RWPE2 (cell line): ENCODE measurements at regions not wholly inside any gene's neighbourhood (a gene's known extent, or its start where the extent isn't known, plus 50 kb on each side); places are given as distances from the start of the nearest gene placed in this dataset.
A peak's percentile ranks its signal among the peaks of the same experiment; 100 is the strongest.
"Not testable (repeated sequence)": the region's sequence is repeated elsewhere in the genome, so short reads cannot be mapped to it uniquely, and the experiment has no call there.

Experiments used
- ATAC-seq: fragments of 200-7000 bp; cut with Tn5 transposase; 3 replicates; pipeline ENCODE4 v1.9.1; 2021; ENCODE audit warnings: low read depth
- DNase-seq: peaks from one replicate; pipeline ENCODE4 v3.0.0-alpha.2; 2020; ENCODE audit warnings: low spot score
- H3K27ac ChIP-seq: fragments of 450-650 bp; 2 replicates; pipeline ENCODE4 v1.5.1; 2017; ENCODE audit warnings: mild to moderate bottlenecking; ENCODE audit not compliant: poor library complexity, severe bottlenecking
- H3K27me3 ChIP-seq: fragments of 250-450 bp; sonication (Bioruptor Pico); 2 replicates; pipeline ENCODE4 v1.5.1; 2021; ENCODE audit warnings: mild to moderate bottlenecking, moderate library complexity; ENCODE audit not compliant: insufficient read depth, poor library complexity, severe bottlenecking
- H3K36me3 ChIP-seq: fragments of 250-450 bp; sonication (Bioruptor Pico); 2 replicates; pipeline ENCODE4 v1.5.1; 2020; ENCODE audit warnings: low read depth, mild to moderate bottlenecking, moderate library complexity
- H3K4me1 ChIP-seq: fragments of 250-450 bp; sonication (Bioruptor Pico); 2 replicates; pipeline ENCODE4 v1.5.1; 2021; ENCODE audit warnings: mild to moderate bottlenecking, moderate library complexity; ENCODE audit not compliant: insufficient read depth, poor library complexity, severe bottlenecking
- H3K4me3 ChIP-seq: fragments of 250-450 bp; sonication (Bioruptor Pico); 2 replicates; pipeline ENCODE4 v1.5.1; 2021; ENCODE audit warnings: mild to moderate bottlenecking, moderate library complexity; ENCODE audit not compliant: severe bottlenecking
- H3K9me3 ChIP-seq: fragments of 250-450 bp; sonication (Bioruptor Pico); 2 replicates; pipeline ENCODE4 v1.5.1; 2021; ENCODE audit warnings: mild to moderate bottlenecking, moderate library complexity; ENCODE audit not compliant: severe bottlenecking
- TF ChIP-seq, protein P1 (sequence below): fragments of 450-650 bp; IDR thresholded peaks from one replicate; pipeline ENCODE4 v1.5.1; 2017; ENCODE audit warnings: mild to moderate bottlenecking, moderate library complexity; ENCODE audit not compliant: poor library complexity, severe bottlenecking

DNA sequence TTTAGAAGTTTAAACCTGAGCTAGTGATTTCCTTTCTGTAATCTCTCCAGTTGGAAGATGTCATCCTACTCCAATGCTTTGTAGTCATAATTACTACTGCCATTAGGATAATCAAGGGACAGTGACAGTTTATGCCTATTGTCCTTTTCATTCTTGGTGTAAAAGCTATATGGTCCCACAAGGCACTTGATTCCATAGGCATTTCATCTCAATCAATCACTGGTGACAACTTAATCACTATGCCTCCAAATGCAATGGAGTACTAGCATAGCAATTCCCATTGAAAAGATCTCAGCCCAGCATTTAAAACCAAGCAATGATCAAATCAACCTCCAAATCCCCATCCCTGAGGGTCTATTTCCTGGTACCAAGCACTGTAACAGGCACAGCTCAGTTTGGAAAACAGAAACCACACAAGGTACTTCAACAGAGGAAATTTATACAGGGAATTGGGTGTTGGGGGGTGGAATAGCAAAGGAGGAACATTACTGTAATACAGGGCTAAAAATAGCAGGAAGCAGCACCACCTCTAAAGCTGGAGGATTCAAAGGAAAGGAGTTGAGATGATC is 51.0 kb downstream of the FHIP2A start:
- DNase-seq (no peak), ATAC-seq (no peak)
- Histone ChIP-seq H3K27ac (no peak overlapping the region), H3K27me3 (no peaks in the 10 kb centered on the region), H3K36me3 (no peaks in the 10 kb centered on the region), H3K4me1 (peaks cover 23% of the 10 kb centered on the region), H3K9me3 (no peaks in the 10 kb centered on the region), H3K4me3 (no peak overlapping the region)
- TF ChIP-seq, protein P1, sequence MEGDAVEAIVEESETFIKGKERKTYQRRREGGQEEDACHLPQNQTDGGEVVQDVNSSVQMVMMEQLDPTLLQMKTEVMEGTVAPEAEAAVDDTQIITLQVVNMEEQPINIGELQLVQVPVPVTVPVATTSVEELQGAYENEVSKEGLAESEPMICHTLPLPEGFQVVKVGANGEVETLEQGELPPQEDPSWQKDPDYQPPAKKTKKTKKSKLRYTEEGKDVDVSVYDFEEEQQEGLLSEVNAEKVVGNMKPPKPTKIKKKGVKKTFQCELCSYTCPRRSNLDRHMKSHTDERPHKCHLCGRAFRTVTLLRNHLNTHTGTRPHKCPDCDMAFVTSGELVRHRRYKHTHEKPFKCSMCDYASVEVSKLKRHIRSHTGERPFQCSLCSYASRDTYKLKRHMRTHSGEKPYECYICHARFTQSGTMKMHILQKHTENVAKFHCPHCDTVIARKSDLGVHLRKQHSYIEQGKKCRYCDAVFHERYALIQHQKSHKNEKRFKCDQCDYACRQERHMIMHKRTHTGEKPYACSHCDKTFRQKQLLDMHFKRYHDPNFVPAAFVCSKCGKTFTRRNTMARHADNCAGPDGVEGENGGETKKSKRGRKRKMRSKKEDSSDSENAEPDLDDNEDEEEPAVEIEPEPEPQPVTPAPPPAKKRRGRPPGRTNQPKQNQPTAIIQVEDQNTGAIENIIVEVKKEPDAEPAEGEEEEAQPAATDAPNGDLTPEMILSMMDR: no peak

DNA sequence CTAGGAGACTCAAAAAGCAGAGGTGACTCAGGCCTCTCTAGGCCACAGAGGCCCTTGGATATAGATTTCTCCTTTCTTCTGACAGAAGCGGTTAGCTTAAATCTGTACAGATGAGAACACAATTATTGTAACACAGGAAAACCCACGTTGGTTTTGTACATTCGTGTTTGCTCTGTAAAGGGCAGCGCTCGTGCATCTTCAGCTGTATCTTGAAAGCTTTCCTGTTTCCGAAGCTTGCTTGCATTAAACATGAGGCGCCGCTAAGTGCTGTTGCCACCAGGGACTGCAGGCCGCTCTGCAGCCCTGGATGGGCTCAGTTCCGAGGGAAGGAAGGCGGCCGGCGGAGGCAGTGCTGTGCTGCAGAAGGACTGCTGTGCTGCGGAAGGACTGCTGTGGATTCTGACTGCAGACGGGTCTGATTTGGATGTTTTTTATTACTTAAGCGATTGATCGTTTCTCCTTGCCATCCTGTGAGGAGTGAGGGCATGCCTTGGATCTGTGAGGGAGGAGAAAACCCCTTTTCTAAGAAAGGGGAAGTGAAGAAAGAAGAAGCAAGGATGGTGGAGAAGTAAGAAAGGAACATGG is 53.3 kb downstream of the FHIP2A start:
- no peaks in the 10 kb centered on the region for H3K27me3 ChIP-seq
- DNase-seq (no peak), ATAC-seq (no peak)
- TF ChIP-seq, protein P1: no peak
- no peaks in the 10 kb centered on the region for H3K36me3 ChIP-seq
- no peaks in the 10 kb centered on the region for H3K9me3 ChIP-seq
- H3K4me1 ChIP-seq: peaks cover 5% of the 10 kb centered on the region
- no peak overlapping the region for H3K27ac ChIP-seq
- H3K4me3 ChIP-seq: no peak overlapping the region

DNA sequence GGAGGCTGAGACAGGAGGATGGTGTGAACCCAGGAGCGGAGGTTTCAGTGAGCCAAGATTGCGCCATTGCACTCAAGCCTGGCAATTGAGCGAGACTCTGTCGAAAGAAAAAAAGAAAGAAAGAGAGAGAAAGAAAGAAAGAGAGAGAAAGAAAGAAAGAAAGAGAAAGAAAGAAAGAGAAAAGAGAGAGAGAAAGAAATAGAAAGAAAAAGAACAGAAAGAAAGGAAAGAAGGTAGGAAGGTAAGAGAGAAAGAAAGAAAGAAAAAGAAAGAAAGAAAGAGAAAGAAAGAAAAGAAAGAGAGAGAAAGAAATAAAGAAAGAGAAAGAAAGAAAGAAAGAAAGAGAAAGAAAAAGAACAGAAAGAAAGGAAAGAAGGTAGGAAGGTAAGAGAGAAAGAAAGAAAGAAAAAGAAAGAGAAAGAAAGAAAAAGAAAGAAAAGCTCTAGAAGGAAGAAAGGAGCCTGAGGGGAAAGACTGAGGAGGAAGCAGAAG is 54.1 kb downstream of the FHIP2A start:
- H3K27ac ChIP-seq, DNase-seq, H3K27me3 ChIP-seq, ATAC-seq, H3K9me3 ChIP-seq, H3K4me1 ChIP-seq, H3K36me3 ChIP-seq, H3K4me3 ChIP-seq: not testable (repeated sequence)

DNA sequence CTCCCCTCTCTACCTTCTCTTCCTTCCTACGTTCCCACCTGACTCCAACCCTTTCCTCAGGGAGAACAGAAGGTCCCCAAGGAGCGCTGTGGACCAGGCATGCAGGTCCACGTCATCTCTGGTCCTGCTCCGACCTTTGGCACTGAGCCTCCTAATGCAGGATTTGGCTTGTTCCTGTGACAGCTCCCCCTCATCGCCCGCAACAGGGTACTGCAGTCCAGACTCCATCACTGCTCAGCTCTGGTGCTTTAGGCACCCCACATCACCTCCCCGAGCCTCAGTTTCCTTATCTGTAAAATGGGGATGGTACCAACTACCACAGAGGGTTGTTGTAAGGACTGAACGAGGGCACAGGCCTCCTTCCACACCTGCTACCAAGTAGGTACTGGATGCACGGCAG is 54.6 kb downstream of the FHIP2A start:
- TF ChIP-seq, protein P1: no peak
- Histone ChIP-seq H3K36me3 (no peaks in the 10 kb centered on the region), H3K4me1 (no peaks in the 10 kb centered on the region), H3K27ac (no peak overlapping the region), H3K4me3 (no peak overlapping the region), H3K27me3 (no peaks in the 10 kb centered on the region), H3K9me3 (no peaks in the 10 kb centered on the region)
- ATAC-seq: no peak
- DNase-seq: no peak

DNA sequence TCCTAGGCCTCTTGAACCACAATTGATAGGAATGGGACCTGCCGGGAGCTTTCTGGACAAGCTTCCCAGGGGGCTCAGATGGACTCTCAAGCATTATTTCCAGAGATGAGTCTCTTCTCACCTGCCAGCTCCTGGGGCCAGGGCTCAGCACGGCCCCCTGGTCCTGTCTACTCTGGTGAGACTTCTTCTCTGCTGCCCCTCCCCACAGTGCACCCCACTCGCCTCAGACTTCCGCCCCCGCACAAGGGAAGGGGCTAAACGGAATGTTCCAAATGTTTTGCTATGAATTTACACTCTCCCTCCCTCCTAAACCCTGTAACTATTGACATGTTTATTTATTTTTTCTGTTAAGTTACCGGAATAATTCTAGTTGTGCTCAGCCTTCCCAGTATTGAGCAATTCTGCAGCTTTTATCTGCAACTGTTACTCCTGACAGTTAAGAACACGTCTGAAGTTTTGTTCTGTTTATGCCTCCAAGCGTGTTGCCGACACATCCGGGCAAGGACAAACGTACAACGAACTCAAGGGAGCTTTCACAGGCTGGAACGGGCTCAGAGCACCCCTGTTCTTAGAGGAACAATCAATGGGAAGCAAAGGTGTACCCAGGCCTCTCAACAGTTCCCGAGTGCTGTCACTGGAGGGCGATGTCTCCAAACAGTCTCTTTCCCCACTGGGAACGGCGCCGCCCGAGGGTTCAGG is 55.2 kb downstream of the FHIP2A start:
- H3K27me3 ChIP-seq: no peaks in the 10 kb centered on the region
- ATAC-seq (peak; percentile 95), DNase-seq (peak; percentile 77)
- H3K27ac ChIP-seq: no peak overlapping the region
- TF ChIP-seq, protein P1: peak; percentile 88
- H3K4me1 ChIP-seq: no peaks in the 10 kb centered on the region
- H3K9me3 ChIP-seq: no peaks in the 10 kb centered on the region
- no peak overlapping the region for H3K4me3 ChIP-seq
- no peaks in the 10 kb centered on the region for H3K36me3 ChIP-seq
